ENCODE measurements at regions not wholly inside any gene's neighbourhood (a gene's known extent, or its start where the extent isn't known, plus 50 kb on each side); places are given as distances from the start of the nearest gene placed in this dataset.

GRCh38 chr10:81179324-81179723 is 641.6 kb downstream of the SH2D4B start:
- no peak for TF ChIP-seq CTCF (IDR thresholded peaks at IDR 0.05 in 2 of 3, conservative IDR thresholded peaks at IDR 0.05 in 1 of 3; ENCODE audit: control insufficient read depth in 2 of 3, extremely low read depth in 1 of 3, insufficient read depth in 1 of 3, low read depth in 3 of 3, low read length in 3 of 3)
- no peak for TF ChIP-seq ATF3 (IDR thresholded peaks at IDR 0.05; ENCODE audit: borderline replicate concordance, extremely low read depth, low read depth, low read length)
- TF ChIP-seq TCF12 (IDR thresholded peaks at IDR 0.05; ENCODE audit: low read depth, low read length), result no peak
- no peak for TF ChIP-seq EP300 (IDR thresholded peaks at IDR 0.05; ENCODE audit: borderline replicate concordance in 1 of 2, control insufficient read depth in 1 of 2, low read depth in 2 of 2, low read length in 2 of 2)
- TF ChIP-seq MAX (IDR thresholded peaks at IDR 0.05; ENCODE audit: low read depth, low read length), result no peak
- no peak for TF ChIP-seq JUND (IDR thresholded peaks at IDR 0.05; ENCODE audit: low read depth, low read length)
- no peak for TF ChIP-seq ZBTB11 (CRISPR knock-in tag; IDR thresholded peaks at IDR 0.05)
- TF ChIP-seq NRF1 (conservative IDR thresholded peaks at IDR 0.05; ENCODE audit: low read depth, low read length), result no peak
- no peak for TF ChIP-seq USF2 (IDR thresholded peaks at IDR 0.05; ENCODE audit: borderline replicate concordance, low read depth, low read length)
- TF ChIP-seq HDGF (IDR thresholded peaks at IDR 0.05), result no peak
- no peak for TF ChIP-seq NFYB (IDR thresholded peaks at IDR 0.05; ENCODE audit: insufficient read depth, low read depth, low read length)
- TF ChIP-seq ATF2 (IDR thresholded peaks at IDR 0.05; ENCODE audit: low read length), result no peak
- TF ChIP-seq POLR2AphosphoS5 (IDR thresholded peaks at IDR 0.05; ENCODE audit: low read length), result no peak
